MM.1S (cell line): ENCODE measurements at regions not wholly inside any gene's neighbourhood (a gene's known extent, or its start where the extent isn't known, plus 50 kb on each side); places are given as distances from the start of the nearest gene placed in this dataset.

Source experiments
- CTCF ChIP-seq: fragments of 300-600 bp; sonication (generic); IDR thresholded peaks from 2 replicates; pipeline ENCODE4 v1.5.1; 2016; ENCODE audit warnings: antibody characterized with exemption, low read length, mixed read lengths
- EZH2phosphoT487 ChIP-seq: fragments of 300-600 bp; sonication (generic); IDR thresholded peaks from 2 replicates; pipeline ENCODE4 v1.6.1; 2018; ENCODE audit warnings: antibody characterized with exemption, low read length

GRCh38 chr2:226187156-226187555 lies 612.5 kb downstream of the IRS1 start:
- no peak for TF ChIP-seq CTCF
- TF ChIP-seq EZH2phosphoT487: no peak
